ENCODE measurements at regions not wholly inside any gene's neighbourhood (a gene's known extent, or its start where the extent isn't known, plus 50 kb on each side); places are given as distances from the start of the nearest gene placed in this dataset.

GRCh38 chr6:8268156-8268555 is 165.8 kb upstream of the EEF1E1 start:
- TF ChIP-seq CTCF (IDR thresholded peaks at IDR 0.05; ENCODE audit: low read depth, low read length) (no peak), MYC (IDR thresholded peaks at IDR 0.05; ENCODE audit: low read depth, low read length) (no peak)
